GM19043 (cell line): ENCODE measurements at regions not wholly inside any gene's neighbourhood (a gene's known extent, or its start where the extent isn't known, plus 50 kb on each side); places are given as distances from the start of the nearest gene placed in this dataset.

Source experiments
- ATAC-seq: cut with Tn5 transposase; IDR thresholded peaks from one replicate; pipeline ENCODE4 v1.9.1; 2021; ENCODE audit warnings: low read depth; ENCODE audit not compliant: unreplicated experiment

- ATAC-seq = no peak
Measured at GRCh38 chr4:95674521-95674981, 125.8 kb upstream of the UNC5C start.

- ATAC-seq = no peak
Measured at GRCh38 chr4:95672811-95673210, 124.0 kb upstream of the UNC5C start.

GRCh38 chr4:95660719-95661118 lies 111.9 kb upstream of the UNC5C start:
- no peak for ATAC-seq

- ATAC-seq = no peak
Measured at GRCh38 chr4:95651891-95652290, 103.1 kb upstream of the UNC5C start.

- no peak for ATAC-seq
Measured at GRCh38 chr4:95644417-95644816, 95.6 kb upstream of the UNC5C start.

- ATAC-seq = no peak
Measured at GRCh38 chr4:95643627-95644026, 94.9 kb upstream of the UNC5C start.

GRCh38 chr4:95641571-95641970 lies 92.8 kb upstream of the UNC5C start:
- ATAC-seq = no peak

- ATAC-seq = no peak
Measured at GRCh38 chr4:95640311-95640710, 91.5 kb upstream of the UNC5C start.

GRCh38 chr4:95638920-95639501 lies 90.2 kb upstream of the UNC5C start:
- no peak for ATAC-seq

- no peak for ATAC-seq
Measured at GRCh38 chr4:95637043-95637600, 88.3 kb upstream of the UNC5C start.

- ATAC-seq = no peak
Measured at GRCh38 chr4:95636061-95636460, 87.3 kb upstream of the UNC5C start.

- ATAC-seq = no peak
Measured at GRCh38 chr4:95627709-95628108, 78.9 kb upstream of the UNC5C start.

GRCh38 chr4:95627024-95627605 lies 78.3 kb upstream of the UNC5C start:
- no peak for ATAC-seq

GRCh38 chr4:95625020-95625419 lies 76.2 kb upstream of the UNC5C start:
- ATAC-seq = no peak

GRCh38 chr4:95619525-95620443 lies 71.0 kb upstream of the UNC5C start:
- ATAC-seq = no peak

- ATAC-seq = no peak
Measured at GRCh38 chr4:95614684-95615205, 66.0 kb upstream of the UNC5C start.

GRCh38 chr4:95610061-95610569 lies 61.3 kb upstream of the UNC5C start:
- no peak for ATAC-seq

GRCh38 chr4:95606739-95607138 lies 58.0 kb upstream of the UNC5C start:
- no peak for ATAC-seq

- ATAC-seq = no peak
Measured at GRCh38 chr4:95603393-95603792, 54.6 kb upstream of the UNC5C start.

GRCh38 chr4:95602872-95603271 lies 54.1 kb upstream of the UNC5C start:
- ATAC-seq = no peak

- no peak for ATAC-seq
Measured at GRCh38 chr4:95601356-95601755, 52.6 kb upstream of the UNC5C start.
